CD4-positive, alpha-beta memory T cell (primary cell): ENCODE measurements at regions not wholly inside any gene's neighbourhood (a gene's known extent, or its start where the extent isn't known, plus 50 kb on each side); places are given as distances from the start of the nearest gene placed in this dataset.

ENCODE experiments used
- CTCF ChIA-PET: fragments of 350-600 bp; sonication (Branson Sonifier 250); formaldehyde crosslinking; loops from one replicate; lab custom pipeline; 2021; ENCODE audit warnings: inconsistent platforms; ENCODE audit not compliant: partially characterized antibody; lab: Charles Lee
- POLR2A ChIA-PET: fragments of 350-600 bp; sonication (Branson Sonifier 250); formaldehyde crosslinking; loops from one replicate; lab custom pipeline; 2021; ENCODE audit not compliant: partially characterized antibody; lab: Charles Lee
- DNase-seq, 5 donors: peaks; one replicate each; pipeline versions ENCODE4 v3.0.0 to v3.0.0-alpha.2; 2020 to 2022; ENCODE audit warnings: mixed read lengths in 1 of 5
- H3K27ac ChIP-seq: one replicate; pipeline ENCODE4 v1.7.0; 2013; ENCODE audit warnings: low read depth, low read length
- H3K27me3 ChIP-seq: 2 replicates; pipeline ENCODE4 v1.7.0; 2013; ENCODE audit warnings: mild to moderate bottlenecking, low read length, moderate library complexity; ENCODE audit not compliant: insufficient read depth
- H3K36me3 ChIP-seq: 2 replicates; pipeline ENCODE4 v1.7.0; 2013; ENCODE audit warnings: mild to moderate bottlenecking, low read length, moderate library complexity; ENCODE audit not compliant: insufficient read depth
- H3K4me1 ChIP-seq: 2 replicates; pipeline ENCODE4 v1.7.0; 2013; ENCODE audit warnings: mild to moderate bottlenecking, low read length, moderate library complexity; ENCODE audit not compliant: insufficient read depth
- H3K4me3 ChIP-seq, 2 donors: one replicate each; pipeline ENCODE4 v1.7.0; 2013; ENCODE audit warnings: low read length in 2 of 2, mild to moderate bottlenecking in 1 of 2
- H3K9me3 ChIP-seq, 2 donors: one replicate each; pipeline ENCODE4 v1.7.0; 2013; ENCODE audit warnings: low read length in 2 of 2, control low read depth in 1 of 2; ENCODE audit not compliant: control insufficient read depth in 1 of 2
- H3K27ac Mint-ChIP-seq, 7 donors: one replicate each; pipeline ENCODE4 v1.8.0; 2020 to 2021; ENCODE audit warnings: mixed read lengths in 7 of 7, mild to moderate bottlenecking in 6 of 7, inconsistent platforms in 3 of 7, moderate library complexity in 3 of 7
- H3K27me3 Mint-ChIP-seq, 2 donors: one replicate each; pipeline ENCODE4 v1.8.0; 2020 to 2021; ENCODE audit warnings: mixed read lengths in 2 of 2
- H3K36me3 Mint-ChIP-seq, 2 donors: one replicate each; pipeline ENCODE4 v1.8.0; 2020 to 2021; ENCODE audit warnings: mixed read lengths in 2 of 2, inconsistent platforms in 1 of 2, mild to moderate bottlenecking in 1 of 2
- H3K4me1 Mint-ChIP-seq, 4 donors: one replicate each; pipeline ENCODE4 v1.8.0; 2020 to 2021; ENCODE audit warnings: mixed read lengths in 4 of 4, mild to moderate bottlenecking in 1 of 4
- H3K4me3 Mint-ChIP-seq, 8 donors: one replicate each; pipeline ENCODE4 v1.8.0; 2020 to 2021; ENCODE audit warnings: mixed read lengths in 8 of 8, mild to moderate bottlenecking in 7 of 8, moderate library complexity in 6 of 8, inconsistent platforms in 3 of 8
- H3K9me3 Mint-ChIP-seq, 8 donors: one replicate each; pipeline ENCODE4 v1.8.0; 2020 to 2021; ENCODE audit warnings: mixed read lengths in 8 of 8, mild to moderate bottlenecking in 5 of 8, inconsistent platforms in 3 of 8, moderate library complexity in 1 of 8
- intact Hi-C: fragments of 100-400 bp; cut with micrococcal nuclease; formaldehyde crosslinking; loops from one replicate; pipeline ENCODE4 v1.15.1; 2023

DNA sequence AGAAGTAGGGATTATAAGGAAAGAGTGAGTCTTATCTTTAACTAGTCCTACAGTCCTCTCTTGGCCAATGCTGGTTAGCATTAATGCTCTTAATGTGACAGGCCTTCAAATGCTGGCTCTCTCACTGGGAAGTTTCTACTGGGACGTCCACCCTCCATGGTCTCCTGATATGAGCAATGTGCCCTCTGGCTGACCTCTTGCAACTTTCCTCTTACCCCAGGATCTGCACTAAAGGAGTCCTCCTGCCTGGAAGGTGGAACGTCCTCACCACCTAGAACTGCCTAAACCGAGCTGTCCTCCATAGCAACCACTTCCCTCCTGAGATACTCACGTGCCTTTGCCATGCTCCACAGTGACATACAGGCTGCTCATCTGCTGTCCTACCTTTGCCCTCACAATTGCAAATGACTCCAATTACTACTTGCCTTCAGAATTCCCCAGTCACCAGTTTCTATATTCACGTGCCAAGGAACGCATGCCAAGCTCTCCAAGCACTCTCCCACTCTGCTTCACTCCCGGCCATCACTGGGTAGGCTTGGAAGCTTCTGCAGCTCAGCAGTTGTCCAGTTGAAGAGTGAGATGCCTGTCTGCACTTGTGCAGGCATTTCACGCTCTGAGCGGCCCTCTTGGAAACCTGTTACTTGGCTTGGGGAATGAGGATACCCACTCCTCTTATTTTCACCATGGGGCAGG lies 404.7 kb downstream of the RRAGC start:
- ChIA-PET CTCF (no interaction called here), POLR2A (no interaction called here)
- no peak overlapping the region for H3K4me3 Mint-ChIP-seq
- intact Hi-C loops = no loop called here
- Histone ChIP-seq H3K27me3 (no peaks in the 10 kb centered on the region), H3K27ac (no peak overlapping the region), H3K36me3 (no peaks in the 10 kb centered on the region), H3K4me1 (no peaks in the 10 kb centered on the region), H3K9me3 (no peaks in the 10 kb centered on the region), H3K4me3 (no peak overlapping the region)
- no peaks in the 10 kb centered on the region for H3K4me1 Mint-ChIP-seq
- peaks cover 7 to 30% of the 10 kb centered on the region in 2 donors for H3K27me3 Mint-ChIP-seq
- H3K36me3 Mint-ChIP-seq = no peaks in the 10 kb centered on the region
- H3K27ac Mint-ChIP-seq = no peak overlapping the region
- no peaks in the 10 kb centered on the region for H3K9me3 Mint-ChIP-seq
- no peak for DNase-seq

GRCh38 chr1:38454236-38454635 lies 405.3 kb downstream of the RRAGC start:
- no peak overlapping the region for H3K27ac Mint-ChIP-seq
- Histone ChIP-seq H3K4me3 (no peak overlapping the region), H3K27me3 (no peaks in the 10 kb centered on the region), H3K9me3 (no peaks in the 10 kb centered on the region), H3K4me1 (no peaks in the 10 kb centered on the region), H3K27ac (no peak overlapping the region), H3K36me3 (no peaks in the 10 kb centered on the region)
- ChIA-PET POLR2A (no interaction called here), CTCF (no interaction called here)
- no peaks in the 10 kb centered on the region for H3K4me1 Mint-ChIP-seq
- H3K9me3 Mint-ChIP-seq = no peaks in the 10 kb centered on the region
- DNase-seq = no peak
- peaks cover 9 to 29% of the 10 kb centered on the region in 2 donors for H3K27me3 Mint-ChIP-seq
- no peak overlapping the region for H3K4me3 Mint-ChIP-seq
- H3K36me3 Mint-ChIP-seq = no peaks in the 10 kb centered on the region
- intact Hi-C loops = no loop called here

GRCh38 chr1:38452246-38452645 lies 405.7 kb upstream of the POU3F1 start:
- Mint-ChIP-seq H3K4me3 (no peak overlapping the region), H3K36me3 (no peaks in the 10 kb centered on the region), H3K4me1 (no peaks in the 10 kb centered on the region), H3K27ac (no peak overlapping the region), H3K27me3 (peaks cover 9 to 23% of the 10 kb centered on the region in 2 donors), H3K9me3 (peaks cover 0 to 2% (median 0%) of the 10 kb centered on the region in 8 donors)
- DNase-seq = no peak
- ChIA-PET POLR2A (no interaction called here), CTCF (no interaction called here)
- Histone ChIP-seq H3K4me1 (no peaks in the 10 kb centered on the region), H3K36me3 (no peaks in the 10 kb centered on the region), H3K9me3 (no peaks in the 10 kb centered on the region), H3K27ac (no peak overlapping the region), H3K27me3 (no peaks in the 10 kb centered on the region), H3K4me3 (no peak overlapping the region)
- intact Hi-C loops = no loop called here

GRCh38 chr1:38451541-38451993 lies 405.0 kb upstream of the POU3F1 start:
- H3K36me3 ChIP-seq = no peaks in the 10 kb centered on the region
- no peaks in the 10 kb centered on the region for H3K4me1 ChIP-seq
- POLR2A ChIA-PET = no interaction called here
- Mint-ChIP-seq H3K36me3 (no peaks in the 10 kb centered on the region), H3K27ac (no peak overlapping the region), H3K27me3 (peaks cover 13 to 28% of the 10 kb centered on the region in 2 donors), H3K4me1 (no peaks in the 10 kb centered on the region), H3K4me3 (no peak overlapping the region), H3K9me3 (peaks cover 0 to 4% (median 0%) of the 10 kb centered on the region in 8 donors)
- CTCF ChIA-PET = no interaction called here
- H3K27me3 ChIP-seq = peaks cover 3% of the 10 kb centered on the region
- no peak for DNase-seq
- no peak overlapping the region for H3K27ac ChIP-seq
- no peaks in the 10 kb centered on the region for H3K9me3 ChIP-seq
- intact Hi-C loops = no loop called here
- H3K4me3 ChIP-seq = no peak overlapping the region

GRCh38 chr1:38448893-38449292 lies 402.3 kb upstream of the POU3F1 start:
- H3K9me3 ChIP-seq = no peaks in the 10 kb centered on the region
- no peak overlapping the region for H3K4me3 ChIP-seq
- no peak for DNase-seq
- H3K27ac ChIP-seq = no peak overlapping the region
- no peaks in the 10 kb centered on the region for H3K4me1 ChIP-seq
- Mint-ChIP-seq H3K9me3 (peaks cover 0 to 4% (median 0%) of the 10 kb centered on the region in 8 donors), H3K27ac (no peak overlapping the region), H3K4me3 (no peak overlapping the region), H3K27me3 (peaks cover 20 to 29% of the 10 kb centered on the region in 2 donors), H3K4me1 (no peaks in the 10 kb centered on the region), H3K36me3 (no peaks in the 10 kb centered on the region)
- H3K27me3 ChIP-seq = peaks cover 4% of the 10 kb centered on the region
- ChIA-PET CTCF (no interaction called here), POLR2A (no interaction called here)
- intact Hi-C loops = no loop called here
- H3K36me3 ChIP-seq = no peaks in the 10 kb centered on the region

DNA sequence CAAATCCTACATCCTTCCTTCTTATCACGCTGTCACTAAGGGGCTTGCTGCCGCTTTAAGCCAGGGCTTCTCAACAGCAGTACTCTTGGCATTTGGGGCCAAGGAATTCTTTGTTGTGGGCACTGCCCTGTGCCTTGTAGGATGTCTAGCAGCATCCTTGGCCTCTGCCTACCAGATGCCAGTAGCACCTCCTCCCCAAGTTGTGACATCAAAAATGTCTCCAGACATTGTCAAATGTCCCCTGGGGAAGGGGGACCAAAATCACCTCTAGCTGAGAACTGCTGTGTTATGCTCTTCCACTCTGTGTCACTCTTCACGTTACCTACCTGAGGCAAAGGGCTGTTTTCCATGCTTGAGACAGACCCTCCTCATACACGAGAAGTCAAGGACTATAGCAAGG lies 400.3 kb upstream of the POU3F1 start:
- CTCF ChIA-PET = no interaction called here
- H3K27me3 Mint-ChIP-seq = peaks cover 24 to 30% of the 10 kb centered on the region in 2 donors
- POLR2A ChIA-PET = no interaction called here

DNA sequence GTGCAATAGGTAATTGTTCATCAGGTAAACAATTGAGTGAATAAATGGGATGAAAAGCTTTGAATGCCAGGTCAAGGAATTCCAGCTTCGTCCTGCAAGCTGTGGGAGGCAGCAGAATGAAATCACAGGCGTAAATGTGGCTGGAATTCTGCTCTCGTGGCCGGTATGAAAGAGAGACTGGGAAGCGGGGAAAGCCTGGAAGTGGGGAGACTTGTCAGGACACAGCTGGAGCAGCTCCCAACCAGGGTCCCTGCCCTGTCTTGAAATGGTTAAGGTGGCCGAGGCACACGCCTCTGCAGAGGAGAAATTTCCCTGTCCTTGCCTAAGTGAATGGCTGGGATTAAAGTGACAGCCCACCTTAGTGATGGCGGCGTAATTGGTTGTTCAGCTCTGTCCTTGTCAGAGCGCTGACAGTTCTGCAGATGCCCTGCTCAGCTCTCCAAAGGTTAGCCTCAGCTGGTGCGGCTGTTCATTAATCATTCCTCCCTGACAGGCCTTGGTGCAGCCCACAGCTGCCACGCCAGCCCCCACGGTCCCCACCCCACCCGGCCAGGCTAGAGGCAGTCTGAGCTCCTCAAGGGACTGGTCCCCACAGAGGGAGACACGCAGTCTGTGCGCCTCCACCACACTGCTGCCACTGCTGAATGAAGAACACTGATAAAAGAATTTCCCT lies 398.3 kb upstream of the POU3F1 start:
- H3K27me3 Mint-ChIP-seq = peaks cover 24 to 40% of the 10 kb centered on the region in 2 donors

More for the DNA sequence above, 400.3 kb upstream of the POU3F1 start:
- no peaks in the 10 kb centered on the region for H3K4me1 ChIP-seq
- H3K4me3 ChIP-seq = no peak overlapping the region
- Mint-ChIP-seq H3K27ac (no peak overlapping the region), H3K4me1 (no peaks in the 10 kb centered on the region), H3K36me3 (no peaks in the 10 kb centered on the region), H3K4me3 (no peak overlapping the region), H3K9me3 (peaks cover 0 to 16% (median 6%) of the 10 kb centered on the region in 8 donors)
- no peak for DNase-seq
- no peaks in the 10 kb centered on the region for H3K9me3 ChIP-seq
- intact Hi-C loops = no loop called here
- no peak overlapping the region for H3K27ac ChIP-seq
- H3K36me3 ChIP-seq = no peaks in the 10 kb centered on the region
- peaks cover 4% of the 10 kb centered on the region for H3K27me3 ChIP-seq

More for the DNA sequence above, 398.3 kb upstream of the POU3F1 start:
- DNase-seq = no peak
- Mint-ChIP-seq H3K36me3 (peaks cover 2 to 4% of the 10 kb centered on the region in 2 donors), H3K27ac (no peak overlapping the region), H3K9me3 (peaks cover 0 to 35% (median 26%) of the 10 kb centered on the region in 8 donors), H3K4me3 (no peak overlapping the region), H3K4me1 (no peaks in the 10 kb centered on the region)
- CTCF ChIA-PET = no interaction called here
- H3K9me3 ChIP-seq = peaks cover 0 to 10% of the 10 kb centered on the region in 2 donors
- H3K36me3 ChIP-seq = no peaks in the 10 kb centered on the region
- H3K4me1 ChIP-seq = no peaks in the 10 kb centered on the region
- H3K27me3 ChIP-seq = peaks cover 4% of the 10 kb centered on the region
- intact Hi-C loops = no loop called here
- POLR2A ChIA-PET = no interaction called here
- H3K27ac ChIP-seq = no peak overlapping the region
- no peak overlapping the region for H3K4me3 ChIP-seq
